Upper lobe of right lung (tissue), 1 donor: ENCODE measurements at regions not wholly inside any gene's neighbourhood (a gene's known extent, or its start where the extent isn't known, plus 50 kb on each side); places are given as distances from the start of the nearest gene placed in this dataset.

Experiments
- ATAC-seq: fragments of 200-7000 bp; cut with Tn5 transposase; one replicate; pipeline ENCODE4 v1.9.1; 2020; ENCODE audit warnings: mild to moderate bottlenecking, moderate library complexity
- DNase-seq: peaks from one replicate; pipeline ENCODE4 v3.0.0-alpha.2; 2020
- H3K27ac ChIP-seq: fragments of 200-600 bp; one replicate; pipeline ENCODE4 v1.8.0; 2022
- H3K27me3 ChIP-seq: fragments of 200-600 bp; one replicate; pipeline ENCODE4 v1.8.0; 2022; ENCODE audit warnings: mild to moderate bottlenecking
- H3K36me3 ChIP-seq: fragments of 200-600 bp; one replicate; pipeline ENCODE4 v1.8.0; 2022
- H3K4me1 ChIP-seq: fragments of 200-600 bp; one replicate; pipeline ENCODE4 v1.8.0; 2022
- H3K4me3 ChIP-seq: fragments of 200-600 bp; one replicate; pipeline ENCODE4 v1.8.0; 2022; ENCODE audit warnings: mild to moderate bottlenecking
- H3K9me3 ChIP-seq: fragments of 200-600 bp; one replicate; pipeline ENCODE4 v1.8.0; 2022
- intact Hi-C: fragments of 100-400 bp; cut with DNase I; formaldehyde crosslinking; loops from one replicate; pipeline ENCODE4 v1.11.0; 2022
- TF ChIP-seq, protein P1 (sequence below): fragments of 200-600 bp; IDR thresholded peaks from one replicate; pipeline ENCODE4 v1.8.0; 2022; ENCODE audit warnings: antibody characterized with exemption
- donor health status: DM: no; HTN: yes; CAD: no; lungs with severe emphysema.

DNA sequence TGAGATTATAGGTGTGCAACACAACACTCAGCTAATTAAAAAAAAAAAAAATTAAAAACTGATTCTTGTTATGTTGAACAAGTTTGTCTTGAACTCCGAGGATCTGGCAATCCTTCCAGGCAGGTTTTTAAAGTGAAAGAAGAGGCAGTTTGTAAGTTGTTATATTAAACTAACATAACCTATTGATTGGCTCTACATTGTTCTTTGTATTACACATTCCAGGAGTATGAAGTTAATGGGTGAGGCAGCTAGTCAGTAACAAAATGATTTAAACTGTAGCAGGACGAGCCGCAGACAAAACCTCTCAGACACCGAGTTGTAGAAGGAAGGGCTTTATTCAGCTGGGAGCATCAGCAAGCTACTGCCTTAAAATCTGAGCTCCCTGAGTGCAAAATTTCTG is 1953.9 kb upstream of the CDH6 start:
- Histone ChIP-seq H3K4me1 (no peaks in the 10 kb centered on the region), H3K36me3 (no peaks in the 10 kb centered on the region), H3K4me3 (no peak overlapping the region), H3K9me3 (no peaks in the 10 kb centered on the region), H3K27ac (no peak overlapping the region), H3K27me3 (no peaks in the 10 kb centered on the region)
- ATAC-seq, result no peak
- intact Hi-C loops, result no loop called here
- TF ChIP-seq, protein P1, sequence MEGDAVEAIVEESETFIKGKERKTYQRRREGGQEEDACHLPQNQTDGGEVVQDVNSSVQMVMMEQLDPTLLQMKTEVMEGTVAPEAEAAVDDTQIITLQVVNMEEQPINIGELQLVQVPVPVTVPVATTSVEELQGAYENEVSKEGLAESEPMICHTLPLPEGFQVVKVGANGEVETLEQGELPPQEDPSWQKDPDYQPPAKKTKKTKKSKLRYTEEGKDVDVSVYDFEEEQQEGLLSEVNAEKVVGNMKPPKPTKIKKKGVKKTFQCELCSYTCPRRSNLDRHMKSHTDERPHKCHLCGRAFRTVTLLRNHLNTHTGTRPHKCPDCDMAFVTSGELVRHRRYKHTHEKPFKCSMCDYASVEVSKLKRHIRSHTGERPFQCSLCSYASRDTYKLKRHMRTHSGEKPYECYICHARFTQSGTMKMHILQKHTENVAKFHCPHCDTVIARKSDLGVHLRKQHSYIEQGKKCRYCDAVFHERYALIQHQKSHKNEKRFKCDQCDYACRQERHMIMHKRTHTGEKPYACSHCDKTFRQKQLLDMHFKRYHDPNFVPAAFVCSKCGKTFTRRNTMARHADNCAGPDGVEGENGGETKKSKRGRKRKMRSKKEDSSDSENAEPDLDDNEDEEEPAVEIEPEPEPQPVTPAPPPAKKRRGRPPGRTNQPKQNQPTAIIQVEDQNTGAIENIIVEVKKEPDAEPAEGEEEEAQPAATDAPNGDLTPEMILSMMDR, result no peak
- DNase-seq, result no peak

DNA sequence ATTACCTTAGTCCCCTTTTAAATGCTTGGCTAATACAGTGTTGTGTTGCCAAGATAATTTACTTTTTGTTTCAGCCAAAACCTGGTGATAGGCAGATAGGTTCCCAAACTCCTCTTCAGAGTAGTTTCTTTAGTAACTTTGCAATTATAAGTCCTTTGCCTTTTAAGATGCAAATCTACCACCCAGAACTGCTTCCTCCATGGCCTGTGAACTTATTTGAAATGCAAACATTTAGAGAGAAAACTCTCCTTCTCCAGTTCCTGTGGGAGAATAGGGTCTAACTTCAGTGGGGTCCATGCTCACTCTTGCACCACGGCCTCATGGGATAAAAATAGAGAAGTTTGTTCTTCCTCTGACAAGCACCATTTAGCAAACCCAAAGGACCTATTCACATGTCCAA is 1955.4 kb upstream of the CDH6 start:
- H3K36me3 ChIP-seq, result no peaks in the 10 kb centered on the region
- H3K4me1 ChIP-seq, result no peaks in the 10 kb centered on the region
- H3K27me3 ChIP-seq, result no peaks in the 10 kb centered on the region
- H3K9me3 ChIP-seq, result no peaks in the 10 kb centered on the region
- TF ChIP-seq, protein P1, result no peak
- intact Hi-C loops, result no loop called here
- H3K4me3 ChIP-seq, result no peak overlapping the region
- ATAC-seq (no peak), DNase-seq (no peak)
- no peak overlapping the region for H3K27ac ChIP-seq

DNA sequence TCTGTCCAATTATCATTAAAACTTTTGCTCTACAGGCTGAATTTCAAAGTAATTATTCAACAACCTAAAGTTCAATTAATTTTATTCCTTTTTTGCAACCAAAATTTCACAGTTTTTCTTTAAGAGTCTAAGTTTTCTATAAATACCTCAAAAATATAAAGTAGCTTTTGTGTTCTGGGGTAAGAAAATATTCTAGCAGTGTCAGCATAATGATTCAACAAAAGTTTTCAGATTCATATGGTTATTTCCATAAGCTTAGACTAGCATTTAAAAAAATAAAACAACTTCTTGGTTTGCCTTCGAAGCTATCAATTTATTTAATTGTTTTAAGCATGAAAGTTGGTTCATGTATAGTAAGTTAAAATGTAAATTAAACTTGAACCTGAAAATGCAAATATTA is 1962.3 kb upstream of the CDH6 start:
- Histone ChIP-seq H3K36me3 (no peaks in the 10 kb centered on the region), H3K4me1 (no peaks in the 10 kb centered on the region), H3K27ac (no peak overlapping the region), H3K4me3 (no peak overlapping the region), H3K27me3 (no peaks in the 10 kb centered on the region), H3K9me3 (no peaks in the 10 kb centered on the region)
- DNase-seq (no peak), ATAC-seq (no peak)
- intact Hi-C loops, result no loop called here
- TF ChIP-seq, protein P1, result no peak

DNA sequence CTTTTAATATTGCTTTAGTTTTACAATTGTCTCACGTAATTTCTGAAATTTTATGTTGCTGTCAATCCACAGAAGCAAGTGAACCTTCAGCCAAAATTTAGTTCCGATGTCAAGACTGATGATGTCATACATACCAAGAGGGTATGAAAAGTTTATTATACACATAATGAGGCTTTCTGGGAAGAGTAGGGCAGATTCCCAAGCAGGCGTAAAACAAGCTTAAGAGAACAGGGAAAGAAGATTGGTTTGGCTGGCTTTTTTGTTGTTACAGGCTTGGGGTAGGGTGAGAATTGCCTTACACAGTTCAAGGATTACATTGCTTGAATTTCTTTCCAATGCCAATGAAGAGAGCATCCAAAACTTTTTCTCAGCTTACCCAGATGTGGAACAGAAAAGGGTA is 1962.9 kb upstream of the CDH6 start:
- intact Hi-C loops, result no loop called here
- Histone ChIP-seq H3K9me3 (no peaks in the 10 kb centered on the region), H3K36me3 (no peaks in the 10 kb centered on the region), H3K4me3 (no peak overlapping the region), H3K27me3 (no peaks in the 10 kb centered on the region), H3K4me1 (no peaks in the 10 kb centered on the region), H3K27ac (no peak overlapping the region)
- ATAC-seq (no peak), DNase-seq (no peak)
- TF ChIP-seq, protein P1, result no peak

DNA sequence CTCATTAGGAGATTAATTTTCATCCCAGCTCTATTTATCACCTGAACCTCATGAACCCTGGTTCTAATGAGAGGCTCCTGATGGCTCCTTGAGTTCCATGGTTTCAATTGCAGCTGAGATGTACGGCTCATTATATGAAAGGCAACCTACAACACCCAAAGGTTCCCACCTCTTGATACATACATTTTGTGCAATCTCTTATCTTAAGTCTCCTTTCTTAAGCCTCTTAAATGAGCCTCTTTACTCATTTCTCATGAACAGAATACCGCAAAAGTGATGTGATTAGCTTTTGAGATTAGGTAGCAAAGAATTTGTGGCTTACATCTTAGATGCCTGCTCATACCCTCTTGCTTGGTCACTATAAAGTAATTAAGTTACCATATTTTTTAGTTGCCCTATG is 1964.0 kb upstream of the CDH6 start:
- DNase-seq (no peak), ATAC-seq (no peak)
- H3K36me3 ChIP-seq, result no peaks in the 10 kb centered on the region
- intact Hi-C loops, result no loop called here
- H3K4me3 ChIP-seq, result no peak overlapping the region
- no peak overlapping the region for H3K27ac ChIP-seq
- no peaks in the 10 kb centered on the region for H3K9me3 ChIP-seq
- TF ChIP-seq, protein P1, result no peak
- H3K4me1 ChIP-seq, result no peaks in the 10 kb centered on the region
- no peaks in the 10 kb centered on the region for H3K27me3 ChIP-seq

DNA sequence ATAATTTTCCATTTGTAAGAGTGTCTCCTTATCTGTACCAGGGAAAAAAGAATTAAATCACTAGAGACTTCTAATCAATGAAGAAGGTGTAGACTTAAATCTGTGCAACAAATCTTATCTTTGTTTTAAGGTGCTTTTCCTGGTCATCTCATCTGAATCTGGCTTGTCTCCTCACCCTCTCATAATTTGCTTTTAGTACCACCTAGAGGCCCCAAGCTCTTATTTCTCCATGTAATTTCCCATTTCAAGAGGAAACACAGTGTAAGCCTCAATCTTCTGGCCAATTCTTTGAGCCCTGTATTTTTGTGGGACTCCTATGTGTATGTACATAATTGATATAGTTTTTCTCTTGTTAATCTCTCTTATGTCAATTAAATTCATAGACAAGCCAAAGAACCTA is 1975.3 kb upstream of the CDH6 start:
- Histone ChIP-seq H3K36me3 (no peaks in the 10 kb centered on the region), H3K4me1 (no peaks in the 10 kb centered on the region), H3K27ac (no peak overlapping the region), H3K9me3 (no peaks in the 10 kb centered on the region), H3K27me3 (no peaks in the 10 kb centered on the region), H3K4me3 (no peak overlapping the region)
- intact Hi-C loops, result no loop called here
- DNase-seq (no peak), ATAC-seq (no peak)
- TF ChIP-seq, protein P1, result no peak
